Fibroblast of skin of right quadriceps (primary cell): ENCODE measurements at regions not wholly inside any gene's neighbourhood (a gene's known extent, or its start where the extent isn't known, plus 50 kb on each side); places are given as distances from the start of the nearest gene placed in this dataset.

Experiments used
- DNase-seq: peaks from one replicate; pipeline ENCODE4 v3.0.0-alpha.2; 2013

DNA sequence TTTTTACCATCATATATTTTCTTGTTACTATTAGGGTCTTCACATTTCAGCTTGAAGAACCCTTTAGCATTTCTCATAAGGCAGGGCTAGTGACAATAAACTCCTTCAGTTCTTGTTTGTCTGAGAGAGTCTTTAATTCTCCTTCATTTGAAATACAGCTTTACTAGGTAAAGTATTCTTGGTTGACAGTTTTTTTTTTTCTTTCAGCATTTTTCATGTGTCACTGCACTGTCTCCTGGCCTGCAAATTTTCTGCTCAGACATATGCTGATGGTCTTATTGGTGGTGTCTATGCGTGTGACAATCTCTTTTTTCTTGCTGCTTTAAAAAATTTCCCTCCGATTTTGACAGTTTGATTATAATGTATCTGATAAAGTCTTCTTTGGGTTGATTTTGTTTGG lies 399.9 kb downstream of the SH3GL2 start:
- DNase-seq = no peak

DNA sequence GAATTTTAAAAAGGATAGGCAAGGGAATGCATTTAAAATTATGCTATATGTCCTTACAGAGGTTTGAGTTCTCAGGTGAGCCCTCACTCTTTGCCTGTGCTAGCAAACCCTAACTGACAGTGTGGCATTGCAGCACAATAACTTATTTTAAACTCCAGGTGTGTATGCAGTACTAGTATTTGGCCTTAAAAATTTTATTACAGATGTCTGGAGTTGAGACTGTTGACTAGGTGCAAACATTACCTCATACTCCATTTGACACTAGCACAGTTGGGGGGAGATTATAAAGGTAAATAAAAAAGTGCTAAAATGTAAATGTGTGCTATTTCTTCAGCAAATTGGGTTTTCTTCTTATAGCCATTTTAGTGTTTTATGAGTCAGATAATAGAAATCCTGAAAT lies 407.7 kb downstream of the SH3GL2 start:
- no peak for DNase-seq

DNA sequence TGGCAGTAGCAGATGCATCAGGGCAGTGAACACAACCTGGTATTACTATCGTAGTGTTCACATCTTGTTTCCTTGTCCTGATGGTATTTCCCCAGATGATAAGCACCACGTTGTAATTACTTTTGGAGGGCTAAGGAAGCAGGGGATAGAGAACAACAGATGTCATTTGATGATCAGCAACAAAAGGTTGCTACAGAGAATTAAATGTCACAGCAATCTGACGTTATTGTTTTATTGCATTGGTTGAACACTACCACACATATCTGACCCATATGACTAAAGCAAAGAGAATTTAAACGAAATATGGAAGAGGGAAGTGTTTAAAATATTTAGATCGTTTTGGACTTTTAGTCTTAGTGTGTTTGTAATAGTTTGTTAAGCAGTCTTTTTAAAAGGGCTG lies 408.3 kb downstream of the SH3GL2 start:
- DNase-seq = no peak

DNA sequence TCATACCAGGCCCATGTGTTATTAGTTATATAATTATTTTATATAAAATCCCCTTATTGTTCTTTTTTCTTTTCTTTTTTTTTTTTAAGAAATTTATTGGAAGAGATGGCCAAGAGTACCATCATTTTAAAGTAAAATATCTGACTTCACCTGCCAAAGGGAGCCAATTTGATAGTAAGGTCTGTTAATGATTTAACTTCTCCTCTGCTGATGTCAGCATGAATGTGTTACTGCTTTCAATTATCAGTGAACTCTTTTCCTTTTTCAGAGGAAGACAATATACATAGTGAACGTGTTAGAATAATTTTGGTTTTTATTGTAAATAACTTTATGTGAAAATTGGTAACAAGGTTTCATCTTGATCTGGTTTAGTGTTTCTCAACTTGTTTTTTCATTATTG lies 409.6 kb downstream of the SH3GL2 start:
- DNase-seq = no peak

DNA sequence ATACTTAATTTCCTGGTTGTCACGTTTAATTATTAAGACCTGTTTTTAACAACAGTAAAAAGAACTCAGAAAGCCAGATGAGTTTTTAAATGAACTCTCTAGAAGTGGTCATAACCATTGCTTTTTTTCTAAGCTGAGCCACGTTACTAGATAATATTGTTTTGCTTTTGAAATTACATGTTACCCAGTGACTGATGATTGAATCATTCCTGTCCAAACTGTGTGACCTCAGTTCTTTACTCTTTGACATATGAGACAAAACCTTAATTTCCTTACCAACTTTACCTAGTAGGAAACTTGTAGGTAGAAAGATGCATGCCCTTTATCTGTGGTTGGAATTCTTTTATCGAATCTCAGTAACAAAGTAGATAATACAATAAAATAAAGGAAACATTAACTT lies 411.7 kb downstream of the SH3GL2 start:
- no peak for DNase-seq

DNA sequence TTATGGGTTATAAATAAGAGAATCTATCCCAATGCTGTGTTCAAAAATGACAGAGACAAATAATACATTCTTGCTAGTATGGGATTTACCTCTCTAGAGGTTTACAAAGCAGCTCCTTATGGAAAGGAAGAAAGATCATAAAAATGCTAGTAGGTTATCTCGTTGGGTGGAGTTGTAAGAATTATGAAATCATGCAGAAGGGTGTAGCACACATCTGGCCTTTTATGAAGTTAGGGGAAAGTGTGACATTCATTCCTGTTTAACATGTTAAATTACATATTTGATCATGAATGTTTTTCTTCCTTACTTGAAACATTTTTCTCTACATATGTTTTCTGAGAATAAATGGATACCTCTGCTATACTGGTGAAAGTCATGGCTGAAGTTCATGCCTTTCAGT lies 414.2 kb downstream of the SH3GL2 start:
- no peak for DNase-seq

DNA sequence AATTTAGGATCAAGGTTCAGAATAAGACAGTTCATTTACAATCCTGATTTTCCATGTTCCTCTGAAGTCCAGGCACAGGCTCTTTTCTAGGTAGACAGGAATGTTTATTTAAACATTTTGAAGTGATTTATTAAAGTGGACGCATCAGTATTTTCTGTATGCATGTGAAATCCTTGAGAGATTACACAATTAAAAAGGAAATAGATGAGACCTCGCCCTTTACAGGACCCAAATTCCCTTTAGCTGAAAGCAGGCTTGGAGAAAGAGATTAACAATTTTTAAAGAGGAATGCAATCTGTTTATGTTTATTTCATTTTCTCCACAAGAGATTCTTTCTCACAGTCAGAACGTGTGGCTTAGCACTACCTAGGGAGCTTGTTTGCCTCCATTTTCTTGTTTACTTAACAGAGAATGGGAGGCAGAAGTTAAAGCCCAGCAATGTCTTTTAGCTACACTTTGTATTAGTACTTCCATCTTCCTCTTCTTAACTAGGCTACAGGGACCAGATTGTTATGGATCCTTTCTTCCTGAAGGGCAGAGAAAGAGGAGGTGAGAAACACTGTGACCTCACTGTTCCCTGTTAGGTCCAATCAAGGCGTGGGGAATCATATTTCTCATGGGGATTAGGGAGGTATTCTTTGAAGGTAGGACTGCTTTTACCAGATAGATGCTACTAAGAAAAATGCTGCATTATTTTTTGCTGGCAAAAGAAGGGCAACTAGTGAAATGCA lies 416.0 kb downstream of the SH3GL2 start:
- DNase-seq = no peak

DNA sequence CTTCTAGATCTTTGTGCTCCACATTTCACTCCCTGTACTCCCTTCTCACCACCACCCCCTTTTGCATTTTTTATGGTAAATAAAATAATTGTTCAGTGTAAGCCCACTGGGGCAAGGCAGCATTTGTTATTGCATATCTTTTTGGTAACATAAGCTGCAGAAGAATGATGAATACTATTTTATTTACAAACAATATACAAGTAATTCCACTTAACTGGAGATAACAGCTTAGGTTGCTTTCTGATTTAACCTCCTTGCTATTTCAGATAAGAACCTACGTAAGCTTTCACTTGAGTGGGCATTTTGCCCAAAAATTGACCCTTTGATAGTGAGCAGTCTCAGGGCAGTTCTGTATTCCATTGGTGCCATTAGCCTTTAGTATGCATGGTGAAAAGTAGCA lies 417.9 kb downstream of the SH3GL2 start:
- DNase-seq = no peak

DNA sequence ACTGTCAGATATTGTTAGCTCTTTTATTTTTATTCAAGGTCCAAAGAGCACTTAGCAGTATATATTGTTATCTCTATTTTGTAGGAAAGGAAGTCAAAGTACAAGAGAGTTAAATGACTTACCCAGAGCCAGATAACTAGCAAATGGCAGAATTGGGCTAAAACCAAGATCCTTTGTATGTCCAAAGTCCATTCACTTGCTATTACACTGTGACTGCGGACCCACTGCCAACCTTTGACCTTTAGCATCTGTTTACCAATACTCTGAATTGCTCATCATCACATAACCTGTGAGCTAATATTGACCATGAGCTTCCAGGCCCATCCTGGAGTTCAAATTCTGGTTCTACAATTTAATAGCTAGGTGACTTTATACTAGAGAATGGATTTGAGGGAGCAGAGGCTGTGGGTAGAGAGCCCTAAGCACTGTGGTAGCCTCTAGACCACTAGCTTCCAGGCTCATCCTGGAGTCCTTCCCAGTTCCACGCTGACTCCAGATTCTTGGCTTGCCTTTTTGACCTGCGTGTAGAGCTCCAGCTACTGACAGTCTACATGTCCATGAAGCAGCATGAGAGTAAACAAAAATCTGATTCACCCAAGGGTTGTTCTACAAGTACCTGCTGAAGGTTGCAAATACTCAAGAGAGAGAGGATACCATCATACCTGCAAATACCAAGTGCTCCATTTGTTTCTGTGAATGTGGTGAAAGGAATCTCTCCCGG lies 424.0 kb downstream of the SH3GL2 start:
- no peak for DNase-seq

DNA sequence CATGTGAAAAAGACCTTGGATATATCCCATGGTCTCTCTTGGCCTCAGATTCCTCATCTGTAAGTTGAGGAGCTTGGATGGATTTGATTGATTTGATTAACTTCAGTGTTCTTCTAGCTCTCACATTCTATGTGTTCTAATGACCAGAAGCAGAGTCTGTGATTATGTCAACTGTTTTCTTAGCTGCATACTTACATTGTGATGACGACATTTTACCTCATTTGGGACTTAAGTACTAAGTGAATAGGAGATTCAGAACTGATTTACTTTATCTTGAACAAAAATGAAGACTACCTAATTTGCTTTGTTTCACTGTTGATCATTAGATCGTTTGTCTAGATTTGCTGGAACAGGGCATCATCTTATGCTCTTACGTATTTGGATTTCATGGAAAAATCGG lies 427.7 kb downstream of the SH3GL2 start:
- DNase-seq = no peak

DNA sequence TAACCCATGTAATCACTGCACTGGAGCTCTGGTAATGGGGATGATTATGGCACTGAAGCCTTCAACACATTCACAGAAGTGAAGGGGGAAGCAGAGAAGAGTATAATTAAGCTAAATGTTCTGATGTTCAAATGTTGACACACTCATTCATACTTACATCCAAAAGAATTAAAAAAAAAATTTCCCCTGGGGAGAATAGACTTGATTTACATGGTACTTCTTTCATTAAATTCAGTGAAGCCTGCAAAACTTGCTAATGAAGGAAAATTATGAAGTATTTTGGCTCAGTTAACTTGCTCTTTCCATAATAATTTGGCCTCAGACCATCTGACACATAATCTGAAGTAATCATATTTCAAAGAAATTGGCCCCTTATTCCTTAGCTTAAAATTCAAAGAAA lies 428.8 kb downstream of the SH3GL2 start:
- DNase-seq = no peak

DNA sequence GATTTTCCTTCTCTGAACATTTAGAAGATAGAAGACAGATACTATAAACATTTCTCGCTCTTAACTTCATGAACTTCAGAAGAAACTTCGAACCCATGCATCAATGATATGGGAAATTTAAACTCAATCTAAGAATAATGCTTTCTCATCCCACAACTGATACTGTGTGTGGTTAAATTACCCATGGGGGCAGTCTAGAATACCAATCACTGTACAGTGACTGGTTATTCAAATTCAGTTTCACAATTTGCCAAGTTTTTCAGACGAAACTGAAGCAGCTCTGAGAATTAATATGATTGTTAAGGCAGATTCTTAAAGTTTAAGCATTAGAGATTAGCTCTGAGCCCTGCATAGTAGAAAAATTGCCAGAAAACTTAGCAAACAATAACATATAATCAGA lies 431.0 kb downstream of the SH3GL2 start:
- DNase-seq = no peak

DNA sequence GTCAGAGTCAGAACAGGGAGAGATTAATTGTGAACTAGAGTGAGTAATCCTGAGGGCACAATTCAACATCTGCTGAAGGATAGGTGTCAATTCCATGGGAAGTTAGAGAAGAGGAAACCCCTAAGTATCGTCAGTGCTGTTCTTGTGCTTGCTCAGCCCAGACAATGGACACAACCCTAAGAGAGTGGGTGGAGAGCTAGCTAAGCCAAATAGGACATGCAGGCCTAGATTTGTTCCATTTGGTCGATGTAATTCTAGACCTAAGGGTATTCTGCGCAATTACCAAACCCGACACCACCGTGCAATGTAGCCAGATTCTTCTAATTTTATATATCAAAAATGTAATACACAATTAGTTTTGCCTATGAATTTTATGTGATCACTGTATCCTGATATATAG lies 431.6 kb downstream of the SH3GL2 start:
- DNase-seq = no peak

DNA sequence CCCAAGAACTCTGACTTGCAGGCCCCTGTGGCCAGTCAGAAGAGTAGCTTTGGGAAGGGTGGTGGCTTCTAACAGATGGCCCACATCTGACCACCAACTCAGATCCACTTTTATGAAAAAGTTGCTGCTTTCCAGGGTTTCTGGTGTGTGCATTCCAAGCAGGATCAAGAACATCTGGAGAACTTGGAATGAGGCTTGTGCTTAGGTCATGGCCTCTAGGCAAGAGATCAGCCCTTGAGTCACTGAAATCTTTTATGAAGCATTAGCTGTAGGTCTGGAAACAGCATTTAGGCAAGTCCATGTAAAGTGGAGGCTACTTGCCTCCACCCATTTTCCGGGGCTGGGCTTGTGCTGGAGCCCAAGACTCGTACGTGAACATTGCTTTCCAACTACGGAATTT lies 433.3 kb downstream of the SH3GL2 start:
- no peak for DNase-seq

DNA sequence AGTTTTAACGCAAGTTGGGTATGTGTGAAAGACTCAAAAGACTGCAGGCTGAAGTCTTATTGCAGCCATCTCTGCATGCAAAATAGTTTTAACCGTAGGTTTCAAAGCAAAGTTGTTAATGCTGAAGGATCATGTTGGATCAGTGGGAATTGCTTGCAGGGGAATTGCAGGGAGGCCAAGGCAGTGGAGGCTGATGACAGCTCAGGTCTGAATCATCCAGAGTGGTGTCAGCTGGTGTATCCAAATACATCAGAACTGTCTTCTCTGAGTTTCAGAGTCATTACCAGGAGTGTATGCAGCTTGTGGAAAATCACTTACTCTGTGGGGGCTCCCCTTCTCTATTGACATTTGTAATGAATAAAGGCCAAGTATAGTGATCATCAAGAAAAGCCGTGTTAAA lies 435.7 kb downstream of the SH3GL2 start:
- no peak for DNase-seq

DNA sequence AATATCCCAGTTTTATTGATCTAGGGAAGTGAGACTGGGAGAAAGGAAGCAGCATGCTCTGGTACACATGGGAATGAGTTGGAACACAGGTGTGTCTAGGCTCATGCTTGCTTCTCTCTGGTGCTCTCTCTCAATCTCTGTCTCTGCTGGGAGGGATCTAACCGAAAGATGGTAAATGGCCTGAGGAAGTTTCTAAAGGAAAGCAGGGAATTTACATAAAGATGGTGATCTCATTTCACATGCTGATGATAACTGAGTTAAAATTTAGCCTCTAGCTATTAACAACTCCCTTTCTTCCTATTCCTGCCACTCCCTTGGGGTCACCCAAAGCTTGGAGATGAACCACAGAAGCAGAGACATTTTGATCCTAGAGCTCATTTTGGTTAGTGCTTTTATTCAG lies 436.2 kb downstream of the SH3GL2 start:
- DNase-seq = no peak

DNA sequence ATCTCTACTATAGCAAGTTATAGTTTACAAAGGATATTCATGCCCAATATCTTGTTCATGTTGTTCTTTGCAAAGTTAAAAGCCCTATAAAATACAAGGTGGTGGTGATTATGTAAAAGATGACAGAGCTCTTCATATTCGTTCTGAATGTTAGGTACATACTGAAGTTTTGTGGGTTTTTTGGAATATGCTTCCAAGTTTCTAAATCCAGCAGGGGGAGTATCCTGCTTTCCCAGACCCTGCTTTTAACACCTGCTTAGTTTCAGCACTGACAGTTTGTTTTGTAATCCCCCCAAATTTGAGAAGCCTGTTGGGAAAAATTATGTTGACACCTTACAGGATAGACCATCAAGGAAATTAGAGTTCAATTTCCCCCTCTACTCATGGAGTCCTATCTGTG lies 438.3 kb downstream of the SH3GL2 start:
- no peak for DNase-seq

DNA sequence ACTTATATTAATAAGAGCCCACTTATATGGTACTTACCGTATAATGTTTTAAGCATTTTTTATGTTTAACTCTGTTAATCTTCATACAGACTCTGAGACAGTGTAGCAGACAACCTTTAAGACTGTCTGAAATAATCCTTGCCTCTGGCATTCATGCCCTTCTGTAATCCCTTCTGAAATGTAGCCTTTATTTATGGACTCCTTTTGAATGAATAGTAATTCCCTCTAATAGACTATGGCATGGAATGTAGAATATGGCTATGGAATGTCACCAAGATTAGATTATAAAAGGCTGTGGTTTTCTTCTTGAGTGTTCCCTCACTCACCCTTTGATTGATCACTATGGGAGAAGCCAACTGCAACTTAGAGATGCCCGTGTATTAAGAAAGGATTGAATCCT lies 439.4 kb downstream of the SH3GL2 start:
- DNase-seq = no peak

DNA sequence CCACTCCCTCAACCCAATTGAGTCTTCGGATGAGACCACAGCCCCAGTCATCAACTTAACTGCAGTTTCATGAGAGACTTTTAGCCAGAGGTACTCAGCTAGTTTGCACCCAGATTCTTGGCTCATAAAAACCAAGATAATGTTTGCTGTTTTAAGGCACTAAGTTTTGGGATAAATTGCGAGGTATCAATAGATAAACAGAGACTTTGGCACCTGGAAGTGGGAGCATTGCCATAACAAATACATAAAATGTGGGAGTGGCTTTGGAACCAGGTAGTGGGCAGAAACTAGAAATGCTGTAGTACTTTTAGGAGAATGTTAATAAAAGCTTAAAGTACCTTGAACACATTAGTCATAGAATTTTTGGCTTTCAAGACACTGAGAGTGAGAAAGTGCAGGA lies 439.8 kb downstream of the SH3GL2 start:
- no peak for DNase-seq

DNA sequence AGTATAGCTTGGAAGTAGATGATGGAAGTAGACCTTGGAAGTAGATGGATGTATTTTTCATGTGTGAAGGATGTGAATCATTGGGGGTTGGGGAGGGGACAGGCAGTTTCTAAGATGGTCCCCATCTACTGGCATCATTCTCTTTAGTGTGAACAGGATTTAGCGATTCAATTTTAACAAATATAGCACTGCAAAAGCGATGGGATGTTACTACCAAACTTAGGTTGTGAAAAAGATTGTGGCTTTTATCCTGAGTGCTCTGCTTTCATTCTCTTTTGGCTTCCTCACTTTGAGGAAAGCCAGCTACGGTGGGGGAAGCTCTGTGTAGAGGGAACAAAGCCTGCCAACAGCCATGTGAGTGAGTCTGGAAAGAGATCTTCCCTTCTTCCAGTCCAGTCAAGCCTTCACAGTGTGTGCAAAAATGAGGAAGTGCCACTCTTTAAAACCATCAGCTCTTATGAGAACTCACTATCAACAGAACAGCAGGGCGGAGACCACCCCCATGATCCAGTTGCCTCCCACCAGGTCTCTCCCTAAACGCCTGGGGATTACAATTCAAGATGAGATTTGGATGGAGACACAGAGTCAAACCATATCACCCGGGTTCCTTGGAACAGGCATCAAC lies 441.4 kb downstream of the SH3GL2 start:
- DNase-seq = no peak

DNA sequence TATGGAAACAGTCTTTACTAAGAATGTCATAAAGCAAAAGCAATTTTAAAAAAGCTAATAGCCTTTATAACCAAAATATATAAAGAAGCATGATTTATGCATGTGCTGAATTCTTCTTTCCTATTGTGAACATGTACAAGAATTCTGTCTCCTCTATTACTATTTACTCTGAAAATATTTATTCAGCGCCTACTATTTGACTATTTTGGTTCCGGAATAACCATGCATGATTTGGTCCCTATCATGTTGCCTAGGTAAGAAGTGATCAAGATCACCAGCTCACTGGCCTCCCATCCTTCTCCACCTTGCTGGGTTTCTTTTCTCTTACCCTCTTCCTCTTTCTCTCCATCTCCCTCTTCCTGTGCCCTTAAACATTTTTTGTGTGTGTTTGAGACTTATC lies 443.8 kb downstream of the SH3GL2 start:
- no peak for DNase-seq

DNA sequence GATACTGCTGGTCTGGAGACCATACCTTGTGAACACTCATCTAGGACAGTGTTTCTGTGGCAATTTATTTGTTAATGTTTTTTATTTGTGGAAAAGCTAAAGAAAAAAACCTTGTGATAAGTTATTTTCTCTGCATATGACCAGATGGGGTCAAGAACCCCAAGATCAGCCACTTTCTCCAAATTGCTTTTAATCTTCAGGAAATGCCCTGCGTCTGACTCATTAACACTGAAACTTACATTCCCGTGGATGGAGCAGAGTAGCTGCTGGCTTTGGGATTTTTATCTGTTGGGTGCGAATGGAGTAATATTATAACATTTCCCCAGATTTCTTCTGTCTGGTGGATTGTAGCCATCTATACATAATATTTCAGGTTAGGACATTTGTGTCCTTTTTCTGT lies 444.5 kb downstream of the SH3GL2 start:
- DNase-seq = peak; percentile 4

DNA sequence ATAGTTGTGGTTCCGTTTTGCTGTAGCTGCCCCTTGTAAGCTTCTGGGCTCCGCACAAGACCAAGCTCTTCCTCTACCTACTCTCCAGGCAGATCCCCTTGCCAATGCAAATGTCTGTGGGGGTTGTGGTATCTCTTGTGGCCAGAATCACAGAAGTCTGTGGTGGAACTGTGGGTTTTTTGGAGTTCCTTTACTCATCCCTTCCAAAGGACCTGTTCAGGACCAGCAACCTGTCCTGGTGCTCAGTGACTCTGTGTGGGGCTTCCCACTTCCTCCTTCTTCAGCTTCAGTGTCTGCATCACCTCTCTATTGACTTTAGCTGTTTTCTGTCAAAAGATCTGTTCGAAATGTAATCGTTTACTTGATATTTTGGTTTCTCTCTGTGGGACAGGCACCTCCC lies 441.3 kb upstream of the ADAMTSL1 start:
- no peak for DNase-seq

DNA sequence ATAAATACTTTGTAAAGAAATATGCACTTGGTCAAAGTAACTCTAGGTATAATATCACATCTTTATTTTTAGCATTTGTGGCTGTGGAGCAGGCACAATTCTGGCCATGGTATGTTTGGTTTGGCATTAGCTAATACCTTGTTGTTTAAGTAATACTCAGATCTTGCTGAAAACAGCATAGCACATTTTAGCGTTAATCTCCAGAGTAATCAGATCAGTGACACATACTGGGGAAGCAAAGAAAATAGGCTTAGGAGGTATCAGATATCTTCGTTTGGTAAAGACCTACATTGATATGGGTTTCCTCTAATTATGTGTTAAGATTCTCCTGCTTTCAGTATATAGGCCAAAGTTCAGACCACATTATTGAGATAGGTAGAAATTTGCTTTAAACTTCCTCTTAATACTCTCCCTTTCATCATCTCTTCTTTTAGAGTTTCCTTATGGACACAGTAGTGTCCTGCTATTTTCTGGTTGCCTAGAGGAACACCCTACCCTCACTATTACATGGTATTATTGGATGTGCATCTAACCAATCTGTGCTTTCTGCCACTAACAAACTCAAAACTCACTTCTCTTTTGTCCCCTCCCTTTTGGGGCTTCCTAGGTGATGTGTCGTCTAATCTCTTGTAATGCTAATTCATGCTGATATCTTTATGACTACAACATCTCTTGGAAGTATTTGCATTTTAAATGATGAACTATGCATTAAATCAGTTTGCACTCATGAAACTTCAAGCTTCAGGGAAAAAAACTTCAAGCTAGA lies 437.3 kb upstream of the ADAMTSL1 start:
- DNase-seq = no peak
